T-cell (primary cell): ENCODE measurements at regions not wholly inside any gene's neighbourhood (a gene's known extent, or its start where the extent isn't known, plus 50 kb on each side); places are given as distances from the start of the nearest gene placed in this dataset.

Experiments
- ATAC-seq, 4 experiments: fragments of 200-7000 bp in 3 of 4; fragments of 150-1000 bp in 1 of 4; cut with Tn5 transposase; replicated peaks in 1 of 4; 1 replicate in 3 of 4; 2 replicates in 1 of 4; pipeline ENCODE4 v1.10.0; 2021; ENCODE audit warnings: moderate library complexity in 3 of 4, mild to moderate bottlenecking in 2 of 4, moderate number of reproducible peaks in 1 of 4
- CTCF ChIA-PET, 2 donors: fragments of 300-600 bp; sonication (Branson Sonifier 250); formaldehyde crosslinking; loops; one replicate each; lab custom pipeline; 2022; ENCODE audit warnings: antibody characterized with exemption in 2 of 2; lab: Charles Lee
- POLR2A ChIA-PET, 2 donors: fragments of 300-600 bp; sonication (Branson Sonifier 250); formaldehyde crosslinking; loops; one replicate each; lab custom pipeline; 2022; ENCODE audit warnings: antibody characterized with exemption in 2 of 2; lab: Charles Lee
- DNase-seq, 35 experiments: peaks; one replicate each; pipeline versions ENCODE4 v3.0.0 to v3.0.0-alpha.2; 2013 to 2023
- H3K27ac ChIP-seq: one replicate; pipeline ENCODE4 v1.5.1; 2013; ENCODE audit warnings: low read length
- H3K27me3 ChIP-seq, 2 experiments: replicated peaks in 1 of 2; 1 replicate in 1 of 2; 2 replicates in 1 of 2; pipeline versions ENCODE4 v1.6.1 to v1.7.0; 2013; ENCODE audit warnings: low read length in 1 of 2, mixed read lengths in 1 of 2; ENCODE audit not compliant: control insufficient read depth in 2 of 2, insufficient read depth in 2 of 2; ENCODE audit errors: extremely low read depth in 1 of 2
- H3K36me3 ChIP-seq, 2 donors: 1 replicate in 1 of 2; 2 replicates in 1 of 2; pipeline versions ENCODE4 v1.6.1 to v1.7.0; 2013; ENCODE audit warnings: low read length in 1 of 2; ENCODE audit not compliant: control insufficient read depth in 2 of 2, insufficient read depth in 1 of 2; ENCODE audit errors: extremely low read depth in 1 of 2
- H3K4me1 ChIP-seq, 2 experiments: 1 replicate in 1 of 2; 2 replicates in 1 of 2; pipeline versions ENCODE4 v1.6.1 to v1.7.0; 2013; ENCODE audit warnings: low read length in 2 of 2, mixed read lengths in 1 of 2; ENCODE audit not compliant: insufficient read depth in 2 of 2, control insufficient read depth in 1 of 2; ENCODE audit errors: extremely low read depth in 1 of 2
- H3K4me3 ChIP-seq, 2 donors: 1 replicate in 1 of 2; 2 replicates in 1 of 2; pipeline versions ENCODE4 v1.5.1 to v1.7.0; 2013; ENCODE audit warnings: mild to moderate bottlenecking in 2 of 2, low read length in 1 of 2, moderate library complexity in 1 of 2; ENCODE audit not compliant: control insufficient read depth in 1 of 2; ENCODE audit errors: extremely low read depth in 1 of 2
- H3K9me3 ChIP-seq: 2 replicates; pipeline ENCODE4 v1.7.0; 2013
- H3K27ac Mint-ChIP-seq, 2 donors: one replicate each; pipeline ENCODE4 v1.8.0; 2020 to 2021; ENCODE audit warnings: mild to moderate bottlenecking in 2 of 2, mixed read lengths in 2 of 2
- H3K27me3 Mint-ChIP-seq, 2 donors: one replicate each; pipeline ENCODE4 v1.8.0; 2021 to 2022; ENCODE audit warnings: mixed read lengths in 2 of 2
- H3K36me3 Mint-ChIP-seq: one replicate; pipeline ENCODE4 v1.8.0; 2021; ENCODE audit warnings: mixed read lengths
- H3K4me1 Mint-ChIP-seq, 3 donors: one replicate each; pipeline ENCODE4 v1.8.0; 2020 to 2022; ENCODE audit warnings: mixed read lengths in 3 of 3, mild to moderate bottlenecking in 1 of 3
- H3K4me3 Mint-ChIP-seq, 3 donors: one replicate each; pipeline ENCODE4 v1.8.0; 2020 to 2022; ENCODE audit warnings: mild to moderate bottlenecking in 3 of 3, mixed read lengths in 3 of 3, moderate library complexity in 3 of 3
- H3K9me3 Mint-ChIP-seq, 3 donors: one replicate each; pipeline ENCODE4 v1.8.0; 2020 to 2022; ENCODE audit warnings: mixed read lengths in 3 of 3
- WGBS: methylation state at CpG from one replicate; pipeline ENCODE4 v1.1.5; 2013; ENCODE audit warnings: missing lambda C conversion rate; ENCODE audit not compliant: insufficient coverage; 5-methylcytosine and 5-hydroxymethylcytosine counted together

DNA sequence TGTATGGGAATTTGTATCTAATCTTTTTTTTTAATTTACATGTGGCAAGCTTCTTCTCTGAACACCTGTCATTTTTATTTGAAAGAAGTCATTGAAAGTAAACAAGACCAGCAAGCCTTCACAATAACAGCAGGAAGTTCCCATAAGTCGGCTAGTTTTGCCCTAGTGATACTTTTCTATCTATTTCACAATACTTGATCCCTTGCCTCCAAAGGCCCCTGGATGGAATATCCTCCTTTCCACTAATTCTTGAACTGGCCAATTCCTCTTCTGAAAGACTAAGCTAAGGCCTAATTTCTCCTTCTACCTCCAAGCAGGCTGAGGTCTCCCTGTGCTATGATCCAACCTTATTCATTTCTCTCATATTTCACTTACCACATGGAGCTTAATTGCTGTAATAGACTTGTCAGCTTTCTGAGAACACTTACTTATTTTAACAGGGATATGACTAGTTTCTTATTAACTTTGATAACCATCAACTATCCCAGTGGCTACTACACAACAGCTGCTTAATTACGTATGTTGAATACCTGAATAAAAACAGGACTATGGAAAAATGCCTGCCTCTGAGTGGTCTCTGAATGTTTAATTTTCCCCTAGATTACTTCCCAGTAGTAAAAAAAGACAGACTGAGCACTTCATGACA, 194.2 kb downstream of the MAD2L1 start:
- Histone ChIP-seq H3K9me3 (no peaks in the 10 kb centered on the region), H3K36me3 (no peaks in the 10 kb centered on the region), H3K27me3 (no peaks in the 10 kb centered on the region), H3K4me3 (no peak overlapping the region), H3K27ac (no peak overlapping the region), H3K4me1 (no peaks in the 10 kb centered on the region)
- 83% methylated on average over 1 of the region's 2 CpGs for WGBS
- POLR2A ChIA-PET: no interaction called here
- ATAC-seq: no peak
- DNase-seq: no peak
- Mint-ChIP-seq H3K27ac (no peak overlapping the region), H3K4me3 (no peak overlapping the region), H3K27me3 (no peaks in the 10 kb centered on the region), H3K4me1 (no peaks in the 10 kb centered on the region), H3K9me3 (no peaks in the 10 kb centered on the region), H3K36me3 (no peaks in the 10 kb centered on the region)
- CTCF ChIA-PET: no interaction called here

DNA sequence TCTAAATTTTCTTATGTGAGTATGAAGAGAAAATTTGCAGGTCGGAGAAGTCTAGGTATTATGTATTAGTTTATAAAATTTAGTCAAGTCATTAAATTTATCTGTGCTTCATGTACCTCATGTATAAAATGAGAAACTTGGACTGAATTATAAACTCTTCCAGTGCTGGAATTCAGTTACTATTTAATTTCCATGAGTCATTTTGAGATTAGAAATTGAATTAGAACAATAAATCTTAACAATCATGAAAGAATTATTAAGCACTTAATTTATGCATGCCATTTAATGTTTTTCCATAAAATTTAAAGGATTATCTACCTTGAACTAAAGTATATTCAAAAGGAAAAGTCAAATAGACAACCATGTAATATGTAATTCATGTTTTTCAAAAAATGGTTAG, 195.8 kb downstream of the MAD2L1 start:
- Mint-ChIP-seq H3K4me3 (no peak overlapping the region), H3K27ac (no peak overlapping the region), H3K36me3 (no peaks in the 10 kb centered on the region), H3K4me1 (no peaks in the 10 kb centered on the region), H3K27me3 (no peaks in the 10 kb centered on the region), H3K9me3 (no peaks in the 10 kb centered on the region)
- no peaks in the 10 kb centered on the region for H3K27me3 ChIP-seq
- ChIA-PET POLR2A (no interaction called here), CTCF (no interaction called here)
- H3K9me3 ChIP-seq: no peaks in the 10 kb centered on the region
- DNase-seq (no peak), ATAC-seq (no peak)
- H3K4me1 ChIP-seq: no peaks in the 10 kb centered on the region
- H3K36me3 ChIP-seq: no peaks in the 10 kb centered on the region
- H3K27ac ChIP-seq: no peak overlapping the region
- no CpG with 5 or more reads among the region's 1 CpG for WGBS
- no peak overlapping the region for H3K4me3 ChIP-seq

- ChIA-PET CTCF (no interaction called here), POLR2A (no interaction called here)
- Histone ChIP-seq H3K27me3 (no peaks in the 10 kb centered on the region), H3K36me3 (no peaks in the 10 kb centered on the region), H3K4me1 (no peaks in the 10 kb centered on the region), H3K9me3 (no peaks in the 10 kb centered on the region), H3K4me3 (no peak overlapping the region), H3K27ac (no peak overlapping the region)
- H3K27me3 Mint-ChIP-seq: no peaks in the 10 kb centered on the region
- H3K36me3 Mint-ChIP-seq: no peaks in the 10 kb centered on the region
- H3K4me3 Mint-ChIP-seq: no peak overlapping the region
- DNase-seq (no peak), ATAC-seq (no peak)
- H3K9me3 Mint-ChIP-seq: no peaks in the 10 kb centered on the region
- no peak overlapping the region for H3K27ac Mint-ChIP-seq
- no peaks in the 10 kb centered on the region for H3K4me1 Mint-ChIP-seq
Measured at GRCh38 chr4:119865789-119866188, 200.9 kb downstream of the MAD2L1 start.

DNA sequence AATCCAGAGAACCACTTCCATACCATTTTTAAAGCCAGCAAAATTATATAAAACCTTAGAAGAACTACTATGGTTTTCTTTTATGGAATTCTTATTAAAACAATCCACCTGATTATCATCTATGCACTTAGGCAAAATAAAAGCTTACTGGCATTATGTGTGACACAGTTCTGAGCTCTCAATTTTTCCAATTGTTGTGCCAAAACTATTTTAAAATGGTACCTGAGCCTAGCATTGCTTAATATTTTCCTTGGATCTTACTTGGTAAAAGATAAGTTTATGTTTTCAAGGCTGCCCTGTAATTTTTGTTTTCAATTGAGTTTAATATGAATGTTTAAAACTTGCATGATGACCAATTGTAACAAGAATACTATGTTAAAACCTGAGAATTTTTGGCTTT, 201.3 kb downstream of the MAD2L1 start:
- H3K9me3 Mint-ChIP-seq: no peaks in the 10 kb centered on the region

DNA sequence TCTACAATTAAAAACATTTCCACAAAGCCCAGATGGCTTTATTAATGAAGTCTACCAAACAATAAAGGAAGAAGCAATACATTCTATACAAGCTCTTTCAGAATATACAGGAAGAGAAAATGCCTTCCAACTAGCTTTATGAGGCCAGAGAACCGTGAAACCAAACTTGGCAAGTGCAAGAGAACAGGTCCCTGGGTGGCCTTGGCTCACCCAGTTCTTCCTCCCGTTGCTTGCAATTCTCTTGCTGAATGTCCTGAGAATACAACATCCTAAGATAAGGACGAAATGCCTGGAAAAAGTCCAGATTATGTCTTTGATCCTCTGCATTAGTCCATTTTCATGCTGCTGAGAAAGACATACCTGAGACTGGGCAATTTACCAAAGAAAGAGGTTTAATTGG, 204.9 kb downstream of the MAD2L1 start:
- Histone ChIP-seq H3K36me3 (no peaks in the 10 kb centered on the region), H3K27ac (no peak overlapping the region), H3K4me3 (no peak overlapping the region), H3K27me3 (no peaks in the 10 kb centered on the region), H3K9me3 (no peaks in the 10 kb centered on the region), H3K4me1 (no peaks in the 10 kb centered on the region)
- POLR2A ChIA-PET: no interaction called here
- ATAC-seq (no peak), DNase-seq (no peak)
- no peaks in the 10 kb centered on the region for H3K36me3 Mint-ChIP-seq
- 67% methylated on average over 3 of the region's 3 CpGs for WGBS
- CTCF ChIA-PET: no interaction called here
- H3K27me3 Mint-ChIP-seq: peaks cover 0 to 3% of the 10 kb centered on the region in 2 donors
- no peaks in the 10 kb centered on the region for H3K4me1 Mint-ChIP-seq
- H3K27ac Mint-ChIP-seq: no peak overlapping the region
- no peaks in the 10 kb centered on the region for H3K9me3 Mint-ChIP-seq
- no peak overlapping the region for H3K4me3 Mint-ChIP-seq

More for the DNA sequence above, 201.3 kb downstream of the MAD2L1 start:
- Mint-ChIP-seq H3K36me3 (no peaks in the 10 kb centered on the region), H3K27me3 (no peaks in the 10 kb centered on the region), H3K27ac (no peak overlapping the region), H3K4me3 (no peak overlapping the region), H3K4me1 (no peaks in the 10 kb centered on the region)
- DNase-seq (no peak), ATAC-seq (no peak)
- H3K4me1 ChIP-seq: no peaks in the 10 kb centered on the region
- no peak overlapping the region for H3K27ac ChIP-seq
- no peaks in the 10 kb centered on the region for H3K27me3 ChIP-seq
- CTCF ChIA-PET: no interaction called here
- POLR2A ChIA-PET: no interaction called here
- H3K36me3 ChIP-seq: no peaks in the 10 kb centered on the region
- no peak overlapping the region for H3K4me3 ChIP-seq
- H3K9me3 ChIP-seq: no peaks in the 10 kb centered on the region

DNA sequence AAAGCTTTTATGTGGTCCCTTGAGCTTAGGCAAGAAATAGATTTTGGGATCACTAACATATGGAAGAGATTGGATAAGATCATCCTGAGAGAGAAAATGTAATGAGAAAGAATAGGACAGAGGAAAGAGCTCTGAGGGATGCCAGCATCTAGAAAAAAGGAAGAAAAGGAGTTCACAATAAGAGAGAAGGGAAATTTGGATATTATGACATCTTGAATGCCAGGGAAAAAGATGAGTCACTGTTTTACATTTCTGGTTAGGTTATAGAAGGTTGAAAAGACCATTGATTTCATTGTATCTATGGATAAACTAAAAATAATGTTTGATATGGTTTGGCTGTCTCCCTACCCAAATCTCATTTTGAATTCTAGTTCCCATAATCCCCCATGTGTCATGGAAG, 208.5 kb downstream of the MAD2L1 start:
- Mint-ChIP-seq H3K27me3 (peaks cover 3 to 6% of the 10 kb centered on the region in 2 donors), H3K4me1 (no peaks in the 10 kb centered on the region), H3K9me3 (no peaks in the 10 kb centered on the region), H3K36me3 (no peaks in the 10 kb centered on the region), H3K4me3 (no peak overlapping the region), H3K27ac (no peak overlapping the region)
- H3K4me3 ChIP-seq: no peak overlapping the region
- ChIA-PET POLR2A (no interaction called here), CTCF (no interaction called here)
- no peaks in the 10 kb centered on the region for H3K36me3 ChIP-seq
- no peaks in the 10 kb centered on the region for H3K27me3 ChIP-seq
- H3K9me3 ChIP-seq: no peaks in the 10 kb centered on the region
- H3K27ac ChIP-seq: no peak overlapping the region
- DNase-seq: no peak
- no peaks in the 10 kb centered on the region for H3K4me1 ChIP-seq
- no peak for ATAC-seq

- H3K4me3 ChIP-seq: no peak overlapping the region
- no peaks in the 10 kb centered on the region for H3K4me1 Mint-ChIP-seq
- no peaks in the 10 kb centered on the region for H3K36me3 ChIP-seq
- no peak for DNase-seq
- ChIA-PET CTCF (no interaction called here), POLR2A (no interaction called here)
- H3K4me3 Mint-ChIP-seq: no peak overlapping the region
- peaks cover 0 to 3% (median 0%) of the 10 kb centered on the region in 3 donors for H3K9me3 Mint-ChIP-seq
- ATAC-seq: no peak
- WGBS: no CpG with 5 or more reads among the region's 1 CpG
- no peaks in the 10 kb centered on the region for H3K9me3 ChIP-seq
- no peak overlapping the region for H3K27ac Mint-ChIP-seq
- H3K36me3 Mint-ChIP-seq: no peaks in the 10 kb centered on the region
- H3K27me3 ChIP-seq: no peaks in the 10 kb centered on the region
- H3K27ac ChIP-seq: no peak overlapping the region
- no peaks in the 10 kb centered on the region for H3K4me1 ChIP-seq
- H3K27me3 Mint-ChIP-seq: peaks cover 3 to 6% of the 10 kb centered on the region in 2 donors
Measured at GRCh38 chr4:119854364-119854763, 212.3 kb downstream of the MAD2L1 start.
